GM19023 (cell line): ENCODE measurements at regions not wholly inside any gene's neighbourhood (a gene's known extent, or its start where the extent isn't known, plus 50 kb on each side); places are given as distances from the start of the nearest gene placed in this dataset.
A peak's percentile ranks its signal among the peaks of the same experiment; 100 is the strongest.
"Not testable (repeated sequence)": the region's sequence is repeated elsewhere in the genome, so short reads cannot be mapped to it uniquely, and the experiment has no call there.

Experiments used
- ATAC-seq: cut with Tn5 transposase; IDR thresholded peaks from one replicate; pipeline ENCODE4 v1.9.1; 2021; ENCODE audit warnings: mild to moderate bottlenecking, moderate library complexity; ENCODE audit not compliant: unreplicated experiment

GRCh38 chr5:164073081-164073480 lies 567.7 kb downstream of the MAT2B start:
- ATAC-seq = no peak

DNA sequence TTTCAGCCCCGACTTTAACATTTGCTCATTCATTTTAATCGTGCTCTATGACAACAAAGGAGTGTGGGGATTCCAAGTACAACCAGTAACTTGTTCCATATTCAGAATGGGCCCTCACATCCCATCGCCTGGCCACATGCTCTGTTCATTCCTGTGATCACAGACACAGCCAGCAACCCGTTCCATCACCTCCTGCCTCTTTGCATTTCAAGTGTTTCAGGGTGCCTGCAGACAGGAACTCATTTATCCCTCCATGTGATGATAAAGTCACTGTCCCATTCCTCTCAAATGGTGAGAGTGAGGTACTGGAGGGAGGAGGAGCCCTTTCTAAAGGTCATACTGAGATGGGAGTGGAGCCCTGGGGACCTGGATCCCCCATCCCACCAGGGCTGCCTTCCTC lies 571.1 kb downstream of the MAT2B start:
- ATAC-seq = no peak

DNA sequence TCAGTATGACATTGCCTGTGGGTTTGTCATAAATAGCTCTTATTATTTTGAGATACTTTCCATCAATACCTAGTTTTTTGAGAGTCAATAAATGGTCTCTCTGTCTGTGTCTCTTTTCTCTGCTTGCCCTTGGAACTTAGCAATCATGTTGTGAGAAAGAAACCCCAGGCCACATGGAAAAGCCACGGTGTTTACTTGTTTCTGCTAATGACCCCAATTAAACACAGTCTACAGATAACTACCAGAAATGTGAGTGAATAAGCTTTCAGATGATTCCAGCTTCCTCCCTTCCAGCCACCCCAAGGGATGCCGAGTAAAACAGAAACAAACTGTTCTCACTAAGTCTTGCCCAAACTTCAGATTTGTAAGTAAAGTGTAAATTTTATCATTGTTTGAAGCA lies 584.9 kb downstream of the MAT2B start:
- no peak for ATAC-seq

DNA sequence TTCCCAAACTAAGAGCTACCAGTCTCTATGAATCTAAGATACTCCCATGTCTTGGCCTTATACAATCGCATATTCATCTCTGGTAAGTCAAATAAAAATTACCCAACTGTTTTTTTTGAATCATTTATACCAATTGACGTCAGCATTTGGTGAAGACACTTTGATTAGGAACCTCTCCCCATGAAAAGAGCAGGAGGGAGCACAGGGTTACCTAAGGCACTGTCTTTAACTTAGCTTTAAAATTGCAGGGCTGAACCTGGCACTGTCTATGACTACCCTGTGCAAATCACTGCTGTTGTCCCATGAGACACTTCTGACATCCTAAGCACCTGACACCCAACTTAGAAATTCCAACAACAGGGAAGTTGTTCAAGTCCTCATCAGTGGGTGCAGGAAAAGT lies 586.4 kb downstream of the MAT2B start:
- ATAC-seq = no peak

DNA sequence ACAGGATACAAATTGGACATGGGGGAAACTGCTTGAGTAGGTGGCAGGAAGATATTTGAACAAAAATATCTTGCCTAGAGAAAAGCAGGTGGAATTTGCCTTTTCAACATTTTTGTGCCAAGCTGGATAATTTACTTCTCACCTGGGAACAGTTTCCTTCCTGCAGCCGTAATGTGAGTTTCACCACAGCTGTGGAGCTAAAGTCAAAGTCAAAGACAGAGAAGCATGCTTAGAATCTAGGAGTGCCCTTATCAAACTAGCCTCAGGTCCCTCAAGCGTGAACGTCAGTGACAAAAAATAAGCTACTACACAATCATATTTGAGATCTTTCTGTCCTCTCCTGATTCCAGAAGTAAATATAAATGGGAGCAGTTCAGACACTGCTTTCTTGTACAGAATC lies 588.9 kb downstream of the MAT2B start:
- no peak for ATAC-seq

GRCh38 chr5:164097749-164098148 lies 592.3 kb downstream of the MAT2B start:
- ATAC-seq = no peak

DNA sequence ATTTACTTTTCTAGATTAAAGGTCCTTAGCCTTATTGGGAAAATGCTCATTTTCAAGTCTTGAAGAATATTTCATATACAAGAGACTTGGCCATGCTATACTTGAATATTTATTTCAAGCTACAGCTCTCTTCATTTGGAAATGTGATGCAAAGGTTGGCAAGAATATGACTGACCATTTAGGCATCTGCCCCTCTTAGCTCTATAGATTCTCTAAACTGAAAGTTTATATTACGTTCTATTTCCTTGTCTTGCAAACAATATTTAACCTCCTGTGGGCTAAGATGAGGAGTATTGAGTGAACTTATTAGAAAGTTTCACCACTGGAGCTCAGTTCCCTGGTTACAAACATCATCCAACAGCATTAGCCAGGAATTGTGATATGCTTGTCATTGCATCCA lies 593.1 kb downstream of the MAT2B start:
- no peak for ATAC-seq

DNA sequence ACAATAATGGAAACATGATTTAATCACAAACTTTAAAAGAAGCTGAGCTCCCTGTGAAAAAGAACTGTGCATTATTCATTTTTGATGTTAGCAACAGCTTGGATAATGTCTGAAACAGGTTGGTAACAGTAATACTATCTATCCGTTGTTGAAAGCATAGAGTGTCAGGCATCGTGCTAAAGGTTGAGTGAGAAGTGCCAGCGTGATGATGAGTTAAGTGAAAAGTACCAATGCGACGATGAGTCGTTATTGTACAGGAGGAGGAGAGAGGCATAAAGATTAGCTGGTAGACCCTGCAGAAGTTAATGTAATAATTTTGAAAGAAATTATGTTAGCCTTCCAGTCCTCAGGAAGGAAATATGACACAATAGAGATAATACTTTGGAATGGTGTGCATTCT lies 593.6 kb downstream of the MAT2B start:
- ATAC-seq = no peak

DNA sequence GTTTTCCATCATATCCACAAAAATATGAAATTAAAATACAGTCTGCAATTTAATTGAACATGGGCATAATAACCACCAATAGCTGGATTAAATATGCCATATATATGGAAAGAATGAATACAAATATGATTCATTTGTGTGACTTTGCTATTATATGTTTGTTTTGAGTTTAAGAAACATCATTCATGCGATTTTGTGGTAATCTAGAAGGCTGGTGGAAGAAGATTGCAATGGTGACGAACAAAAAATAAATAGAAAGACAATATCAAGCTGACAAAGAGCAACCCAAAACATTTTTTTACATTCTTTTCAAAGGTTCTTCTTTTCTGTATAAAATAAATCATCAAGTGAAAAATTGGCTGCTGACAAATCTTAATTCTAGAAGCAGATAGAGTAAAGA lies 610.0 kb downstream of the MAT2B start:
- no peak for ATAC-seq

GRCh38 chr5:164119806-164120447 lies 614.5 kb downstream of the MAT2B start:
- ATAC-seq = peak; percentile 74

- no peak for ATAC-seq
Observed at GRCh38 chr5:164127527-164127926, 622.1 kb downstream of the MAT2B start.

DNA sequence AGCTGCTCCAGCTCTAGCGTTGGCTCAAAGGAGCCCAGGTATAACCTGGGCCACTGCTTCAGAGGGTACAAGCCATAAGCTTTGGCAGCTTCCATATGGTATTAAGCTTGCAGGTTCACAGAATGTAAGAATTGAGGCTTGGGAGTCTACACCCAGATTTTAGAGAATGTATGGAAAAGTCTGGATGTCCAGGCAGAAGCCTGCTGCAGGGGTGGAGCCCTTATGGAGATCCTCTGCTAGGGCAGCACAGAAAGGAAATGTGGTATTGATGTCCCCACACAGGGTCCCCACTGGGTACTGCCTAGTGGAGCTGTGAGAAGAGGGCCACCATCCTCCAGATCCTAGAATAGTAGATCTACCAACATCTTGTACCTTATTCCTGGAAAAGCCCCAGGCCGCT lies 626.9 kb downstream of the MAT2B start:
- ATAC-seq = no peak

DNA sequence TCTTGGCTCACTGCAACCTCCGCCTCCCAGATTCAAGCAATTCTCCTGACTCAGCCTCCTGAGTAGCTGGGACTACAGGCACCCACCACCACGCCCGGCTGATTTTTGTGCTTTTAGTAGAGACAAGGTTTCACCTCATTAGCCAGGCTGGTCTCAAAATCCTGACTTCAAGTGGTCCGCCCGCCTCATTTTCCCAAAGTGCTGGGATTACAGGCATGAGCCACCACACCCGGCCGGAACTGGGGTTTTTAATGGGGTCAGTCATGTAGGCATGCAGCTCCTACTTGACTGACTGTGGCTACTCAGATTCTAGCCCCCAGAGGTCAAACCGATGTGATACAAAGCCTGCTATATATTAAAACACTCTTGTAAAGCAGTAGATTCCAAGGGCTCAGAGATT lies 631.7 kb downstream of the MAT2B start:
- ATAC-seq = no peak

GRCh38 chr5:164139423-164139822 lies 634.0 kb downstream of the MAT2B start:
- ATAC-seq = no peak

GRCh38 chr5:164145458-164145857 lies 640.0 kb downstream of the MAT2B start:
- no peak for ATAC-seq

DNA sequence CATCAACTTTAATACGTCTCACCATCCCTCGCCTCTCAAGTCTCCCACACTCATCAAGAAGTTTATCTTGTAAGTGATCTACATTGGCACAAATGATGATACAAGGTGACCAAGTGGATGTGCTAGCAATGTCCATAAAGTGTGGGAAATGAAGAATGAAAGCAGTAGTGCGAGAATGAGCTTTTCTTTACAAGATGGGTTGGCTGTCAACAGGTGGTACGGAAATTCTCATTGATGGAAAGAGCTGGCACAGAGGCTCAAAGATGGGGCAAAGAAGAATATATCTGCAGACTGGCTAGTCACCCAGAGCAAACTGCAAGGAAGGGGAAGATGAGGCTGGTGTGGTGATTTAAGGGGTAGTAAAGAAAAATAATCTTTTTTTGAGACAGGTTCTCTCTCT lies 640.8 kb downstream of the MAT2B start:
- no peak for ATAC-seq

DNA sequence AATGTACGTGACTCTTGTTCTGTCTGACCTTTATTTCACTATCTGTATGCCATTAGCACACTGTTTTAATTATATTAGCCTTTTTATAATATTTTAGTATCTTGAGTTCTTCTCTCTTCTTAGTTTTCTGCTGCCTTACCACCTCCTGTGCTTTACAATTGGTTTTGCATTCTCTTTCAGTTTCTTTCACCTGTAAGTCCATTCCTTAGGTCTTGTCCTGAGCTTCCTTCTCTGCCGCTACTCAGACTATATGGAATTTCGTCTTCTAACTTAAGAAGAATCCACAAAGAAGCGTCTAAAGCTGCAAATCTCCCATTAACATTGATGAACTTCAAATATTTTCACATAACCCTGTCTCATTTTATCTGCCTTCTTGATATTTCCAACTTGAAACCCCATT lies 642.9 kb downstream of the MAT2B start:
- no peak for ATAC-seq

DNA sequence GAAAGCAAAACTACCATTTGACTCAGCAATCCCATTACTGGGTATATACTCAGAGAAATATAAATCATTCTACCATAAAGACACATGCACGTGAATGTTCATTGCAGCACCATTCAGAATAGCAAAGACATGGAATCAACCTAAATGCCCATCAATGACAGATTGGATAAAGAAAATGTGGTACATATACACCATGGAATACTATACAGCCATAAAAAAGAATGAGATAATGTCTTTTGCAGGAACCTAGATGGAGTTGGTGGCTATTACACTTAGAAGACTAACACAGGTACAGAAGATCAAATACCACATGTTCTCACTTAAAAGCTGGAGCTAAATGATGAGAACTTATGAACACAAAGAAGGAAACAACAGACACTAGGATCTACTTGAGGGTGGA lies 647.1 kb downstream of the MAT2B start:
- not testable (repeated sequence) for ATAC-seq

GRCh38 chr5:164153469-164154172 lies 648.2 kb downstream of the MAT2B start:
- no peak for ATAC-seq

DNA sequence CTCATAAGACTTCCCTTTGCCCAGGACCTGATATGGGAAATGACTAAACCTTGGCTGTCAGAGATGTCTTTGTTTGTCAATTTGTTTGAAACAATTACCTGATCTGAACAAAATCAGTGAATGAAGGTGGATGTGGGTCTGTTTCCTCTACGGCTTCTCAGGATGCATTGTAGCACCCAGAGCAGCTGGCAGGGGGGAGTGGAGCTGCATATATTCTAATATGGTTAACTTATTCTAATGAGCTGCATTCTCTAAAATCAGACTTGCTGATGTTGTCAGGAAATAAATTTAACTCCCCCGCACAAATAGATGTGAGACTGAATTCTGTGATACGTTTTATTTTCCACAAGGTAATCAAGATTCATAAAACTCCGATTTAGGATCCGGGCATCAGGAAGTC lies 665.4 kb downstream of the MAT2B start:
- ATAC-seq = no peak

- no peak for ATAC-seq
Observed at GRCh38 chr5:164175083-164175482, 669.7 kb downstream of the MAT2B start.

DNA sequence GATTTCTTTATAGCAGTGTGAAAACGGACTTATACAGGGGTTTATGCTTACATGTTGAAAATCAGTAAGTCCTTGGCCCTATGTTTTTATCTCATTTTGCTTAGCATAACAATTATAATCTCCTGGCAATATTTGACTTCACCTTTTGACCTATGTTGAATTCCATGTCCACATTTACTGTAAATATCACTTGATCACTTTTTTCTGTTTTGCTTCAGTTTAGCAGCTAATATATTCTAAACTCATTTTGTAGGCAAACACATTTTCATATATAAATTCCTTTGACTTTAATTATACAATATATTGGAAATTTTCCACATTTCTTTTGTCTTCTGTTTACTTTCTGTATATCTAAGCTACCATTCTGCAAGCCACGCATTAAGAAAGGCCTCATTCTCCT lies 674.0 kb downstream of the MAT2B start:
- no peak for ATAC-seq

- ATAC-seq = no peak
Observed at GRCh38 chr5:164181604-164182003, 676.2 kb downstream of the MAT2B start.
